Karpas-422 (cell line): ENCODE measurements at regions not wholly inside any gene's neighbourhood (a gene's known extent, or its start where the extent isn't known, plus 50 kb on each side); places are given as distances from the start of the nearest gene placed in this dataset.

ENCODE experiments used
- DNase-seq: peaks from one replicate; pipeline ENCODE4 v3.0.0-alpha.2; 2015
- H2AFZ ChIP-seq: fragments of 200-600 bp; sonication (generic); 2 replicates; pipeline ENCODE4 v1.6.1; 2014; ENCODE audit warnings: antibody characterized with exemption, low read length, mixed read lengths
- H3K27ac ChIP-seq: fragments of 200-600 bp; sonication (generic); 2 replicates; pipeline ENCODE4 v1.5.1; 2014; ENCODE audit warnings: mild to moderate bottlenecking, low read length, moderate library complexity
- H3K27me3 ChIP-seq: fragments of 200-600 bp; sonication (generic); 2 replicates; pipeline ENCODE4 v1.6.1; 2014; ENCODE audit warnings: low read length, mixed read lengths
- H3K36me3 ChIP-seq: fragments of 200-600 bp; sonication (generic); 2 replicates; pipeline ENCODE4 v1.6.1; 2014; ENCODE audit warnings: low read length, mixed read lengths; ENCODE audit not compliant: insufficient read depth
- H3K4me1 ChIP-seq: fragments of 200-600 bp; sonication (generic); 2 replicates; pipeline ENCODE4 v1.6.1; 2014; ENCODE audit warnings: mild to moderate bottlenecking, low read length, mixed read lengths
- H3K4me2 ChIP-seq: fragments of 200-600 bp; sonication (generic); 2 replicates; pipeline ENCODE4 v1.6.1; 2014; ENCODE audit warnings: low read length, low read depth, mild to moderate bottlenecking; ENCODE audit not compliant: poor library complexity, severe bottlenecking
- H3K4me3 ChIP-seq: fragments of 200-600 bp; sonication (generic); 2 replicates; pipeline ENCODE4 v1.5.1; 2014; ENCODE audit warnings: mild to moderate bottlenecking, antibody characterized with exemption, low read length, mixed read lengths
- H3K79me2 ChIP-seq: fragments of 200-600 bp; sonication (generic); 2 replicates; pipeline ENCODE4 v1.6.1; 2014; ENCODE audit warnings: mild to moderate bottlenecking, low read length, mixed read lengths
- H3K9ac ChIP-seq: fragments of 200-600 bp; sonication (generic); 2 replicates; pipeline ENCODE4 v1.6.0; 2014; ENCODE audit warnings: low read length
- H3K9me2 ChIP-seq: fragments of 200-600 bp; sonication (generic), shearing (Covaris generic); replicated peaks from 2 replicates; pipeline ENCODE4 v1.6.0; 2014; ENCODE audit warnings: mild to moderate bottlenecking, low read length, moderate library complexity; ENCODE audit not compliant: insufficient read depth
- H3K9me3 ChIP-seq: fragments of 300-700, 200-600 bp; sonication (generic); 2 replicates; pipeline ENCODE4 v1.6.1; 2014; ENCODE audit warnings: low read length, mixed read lengths
- H4K20me1 ChIP-seq: fragments of 200-600 bp; sonication (generic); 2 replicates; pipeline ENCODE4 v1.6.1; 2014; ENCODE audit warnings: mild to moderate bottlenecking, antibody characterized with exemption, low read length, low read depth; ENCODE audit not compliant: insufficient read depth

- Histone ChIP-seq H3K9me2 (no peaks in the 10 kb centered on the region), H2AFZ (no peak overlapping the region), H3K79me2 (no peaks in the 10 kb centered on the region), H4K20me1 (no peaks in the 10 kb centered on the region), H3K4me3 (no peak overlapping the region), H3K9me3 (no peaks in the 10 kb centered on the region; the same call in 1 of the 2 replicates), H3K4me1 (no peaks in the 10 kb centered on the region), H3K36me3 (no peaks in the 10 kb centered on the region), H3K27me3 (no peaks in the 10 kb centered on the region), H3K27ac (no peak overlapping the region), H3K9ac (no peak overlapping the region), H3K4me2 (no peak overlapping the region)
- no peak for DNase-seq
Observed at GRCh38 chr15:36275656-36276055, 303.8 kb upstream of the CDIN1 start.

GRCh38 chr15:36278219-36278618 lies 301.2 kb upstream of the CDIN1 start:
- Histone ChIP-seq H3K79me2 (no peaks in the 10 kb centered on the region), H3K4me3 (no peak overlapping the region), H3K27ac (no peak overlapping the region), H3K36me3 (no peaks in the 10 kb centered on the region), H3K4me2 (no peak overlapping the region), H3K9me3 (no peaks in the 10 kb centered on the region; the same call in 1 of the 2 replicates), H2AFZ (no peak overlapping the region), H4K20me1 (no peaks in the 10 kb centered on the region), H3K27me3 (no peaks in the 10 kb centered on the region), H3K4me1 (no peaks in the 10 kb centered on the region), H3K9me2 (no peaks in the 10 kb centered on the region), H3K9ac (no peak overlapping the region)
- peak; percentile 46 for DNase-seq

- no peaks in the 10 kb centered on the region for H4K20me1 ChIP-seq
- H3K27ac ChIP-seq: no peak overlapping the region
- no peaks in the 10 kb centered on the region for H3K4me1 ChIP-seq
- no peaks in the 10 kb centered on the region for H3K9me3 ChIP-seq
- H2AFZ ChIP-seq: no peak overlapping the region
- H3K9ac ChIP-seq: no peak overlapping the region
- no peaks in the 10 kb centered on the region for H3K27me3 ChIP-seq
- DNase-seq: no peak
- no peak overlapping the region for H3K4me3 ChIP-seq
- H3K36me3 ChIP-seq: no peaks in the 10 kb centered on the region
- no peaks in the 10 kb centered on the region for H3K9me2 ChIP-seq
- H3K4me2 ChIP-seq: no peak overlapping the region
- H3K79me2 ChIP-seq: no peaks in the 10 kb centered on the region
Observed at GRCh38 chr15:36282821-36283220, 296.6 kb upstream of the CDIN1 start.

- H2AFZ ChIP-seq: no peak overlapping the region
- no peak overlapping the region for H3K9ac ChIP-seq
- no peaks in the 10 kb centered on the region for H3K4me1 ChIP-seq
- H3K4me3 ChIP-seq: no peak overlapping the region
- H3K4me2 ChIP-seq: no peak overlapping the region
- H3K9me2 ChIP-seq: no peaks in the 10 kb centered on the region
- no peaks in the 10 kb centered on the region for H3K9me3 ChIP-seq
- no peaks in the 10 kb centered on the region for H4K20me1 ChIP-seq
- no peak overlapping the region for H3K27ac ChIP-seq
- H3K36me3 ChIP-seq: no peaks in the 10 kb centered on the region
- DNase-seq: no peak
- H3K27me3 ChIP-seq: no peaks in the 10 kb centered on the region
- no peaks in the 10 kb centered on the region for H3K79me2 ChIP-seq
Observed at GRCh38 chr15:36284911-36285310, 294.5 kb upstream of the CDIN1 start.

- Histone ChIP-seq H3K79me2 (no peaks in the 10 kb centered on the region), H3K36me3 (no peaks in the 10 kb centered on the region), H3K27me3 (no peaks in the 10 kb centered on the region), H3K9ac (no peak overlapping the region), H3K9me2 (no peaks in the 10 kb centered on the region), H2AFZ (no peak overlapping the region), H3K4me1 (no peaks in the 10 kb centered on the region), H4K20me1 (no peaks in the 10 kb centered on the region), H3K9me3 (no peaks in the 10 kb centered on the region), H3K4me3 (no peak overlapping the region), H3K27ac (no peak overlapping the region), H3K4me2 (no peak overlapping the region)
- no peak for DNase-seq
Observed at GRCh38 chr15:36291501-36291900, 287.9 kb upstream of the CDIN1 start.

- Histone ChIP-seq H4K20me1 (no peaks in the 10 kb centered on the region), H3K27ac (no peak overlapping the region), H3K4me1 (no peaks in the 10 kb centered on the region), H3K79me2 (no peaks in the 10 kb centered on the region), H3K9ac (no peak overlapping the region), H3K4me2 (no peak overlapping the region), H3K27me3 (no peaks in the 10 kb centered on the region), H3K9me3 (no peaks in the 10 kb centered on the region), H3K4me3 (no peak overlapping the region), H2AFZ (no peak overlapping the region), H3K36me3 (no peaks in the 10 kb centered on the region), H3K9me2 (no peaks in the 10 kb centered on the region)
- DNase-seq: no peak
Observed at GRCh38 chr15:36294359-36294758, 285.1 kb upstream of the CDIN1 start.

- no peak for DNase-seq
- H3K9ac ChIP-seq: no peak overlapping the region
- H3K27ac ChIP-seq: no peak overlapping the region
- H3K4me3 ChIP-seq: no peak overlapping the region
- no peak overlapping the region for H2AFZ ChIP-seq
- H3K4me1 ChIP-seq: no peaks in the 10 kb centered on the region
- H3K4me2 ChIP-seq: no peak overlapping the region
- no peaks in the 10 kb centered on the region for H4K20me1 ChIP-seq
- no peaks in the 10 kb centered on the region for H3K9me3 ChIP-seq
- no peaks in the 10 kb centered on the region for H3K79me2 ChIP-seq
- H3K9me2 ChIP-seq: no peaks in the 10 kb centered on the region
- H3K27me3 ChIP-seq: no peaks in the 10 kb centered on the region
- H3K36me3 ChIP-seq: no peaks in the 10 kb centered on the region
Observed at GRCh38 chr15:36301947-36302346, 277.5 kb upstream of the CDIN1 start.

GRCh38 chr15:36313021-36313420 lies 266.4 kb upstream of the CDIN1 start:
- Histone ChIP-seq H3K79me2 (no peaks in the 10 kb centered on the region), H3K4me3 (no peak overlapping the region), H3K9me3 (no peaks in the 10 kb centered on the region), H3K9ac (no peak overlapping the region), H3K4me1 (no peaks in the 10 kb centered on the region), H4K20me1 (no peaks in the 10 kb centered on the region), H3K4me2 (no peak overlapping the region), H2AFZ (no peak overlapping the region), H3K27me3 (no peaks in the 10 kb centered on the region), H3K27ac (no peak overlapping the region), H3K9me2 (no peaks in the 10 kb centered on the region), H3K36me3 (no peaks in the 10 kb centered on the region)
- no peak for DNase-seq

GRCh38 chr15:36313736-36314280 lies 265.6 kb upstream of the CDIN1 start:
- Histone ChIP-seq H3K36me3 (no peaks in the 10 kb centered on the region), H3K27me3 (no peaks in the 10 kb centered on the region), H3K9me3 (no peaks in the 10 kb centered on the region), H3K4me1 (no peaks in the 10 kb centered on the region), H2AFZ (no peak overlapping the region), H3K9ac (no peak overlapping the region), H3K79me2 (no peaks in the 10 kb centered on the region), H4K20me1 (no peaks in the 10 kb centered on the region), H3K4me3 (no peak overlapping the region), H3K27ac (no peak overlapping the region), H3K4me2 (no peak overlapping the region), H3K9me2 (no peaks in the 10 kb centered on the region)
- DNase-seq: no peak
